Gastroesophageal sphincter (tissue), 4 donors: ENCODE measurements at regions not wholly inside any gene's neighbourhood (a gene's known extent, or its start where the extent isn't known, plus 50 kb on each side); places are given as distances from the start of the nearest gene placed in this dataset.

Experiments used
- ATAC-seq: fragments of 150-250 bp; one replicate; pipeline ENCODE4 v1.9.1; 2016; ENCODE audit warnings: mild to moderate bottlenecking, moderate library complexity
- H3K27ac ChIP-seq, 4 donors: fragments of 200-600 bp; sonication (generic) in 3 of 4; 1 replicate in 3 of 4; 2 replicates in 1 of 4; pipeline ENCODE4 v1.5.1; 2016 to 2019
- H3K27me3 ChIP-seq: fragments of 200-600 bp; sonication (generic); one replicate; pipeline ENCODE4 v1.5.1; 2019
- H3K36me3 ChIP-seq, 2 donors: fragments of 200-600 bp; sonication (generic); one replicate each; pipeline ENCODE4 v1.5.1; 2019; ENCODE audit warnings: control low read depth in 1 of 2
- H3K4me1 ChIP-seq, 3 donors: fragments of 200-600 bp; sonication (generic); 1 replicate in 2 of 3; 2 replicates in 1 of 3; pipeline ENCODE4 v1.5.1; 2016 to 2019; ENCODE audit warnings: control low read depth in 2 of 3
- H3K4me3 ChIP-seq, 2 donors: fragments of 200-600 bp; sonication (generic); one replicate each; pipeline ENCODE4 v1.5.1; 2019; ENCODE audit warnings: mild to moderate bottlenecking in 1 of 2, moderate library complexity in 1 of 2
- H3K9me3 ChIP-seq, 3 donors: fragments of 200-600 bp; sonication (generic); one replicate each; pipeline ENCODE4 v1.5.1; 2017 to 2019; ENCODE audit warnings: control low read depth in 2 of 3
- EP300 ChIP-seq: sonication (generic); formaldehyde crosslinking; IDR thresholded peaks from one replicate; pipeline ENCODE4 v1.6.1; 2017; ENCODE audit warnings: antibody characterized with exemption, mild to moderate bottlenecking
- POLR2A ChIP-seq, 2 donors: fragments of 450-650 bp; IDR thresholded peaks; one replicate each; pipeline ENCODE4 v1.6.1; 2017; ENCODE audit warnings: antibody characterized with exemption in 2 of 2, mild to moderate bottlenecking in 2 of 2, moderate library complexity in 1 of 2
- POLR2AphosphoS5 ChIP-seq: sonication (generic); formaldehyde crosslinking; IDR thresholded peaks from one replicate; pipeline ENCODE4 v1.6.1; 2017; ENCODE audit warnings: antibody characterized with exemption
- WGBS, 2 donors: methylation state at CpG; one replicate each; pipeline ENCODE4 v1.1.5; 2018; ENCODE audit warnings: low coverage in 1 of 2; 5-methylcytosine and 5-hydroxymethylcytosine counted together
- TF ChIP-seq, protein P1 (sequence below), 4 experiments: fragments of 200-600 bp in 2 of 4; fragments of 450-650 bp in 2 of 4; sonication (generic) in 1 of 4; IDR thresholded peaks; one replicate each; pipeline ENCODE4 v1.5.1; 2017 to 2019; ENCODE audit warnings: antibody characterized with exemption in 4 of 4, mild to moderate bottlenecking in 2 of 4, moderate library complexity in 2 of 4

- 47 to 79% methylated on average over 3 to 13 of the region's 20 CpGs for WGBS, 2 donors
- Histone ChIP-seq H3K27ac (no peak overlapping the region), H3K4me1 (no peaks in the 10 kb centered on the region), H3K36me3 (no peaks in the 10 kb centered on the region), H3K9me3 (peaks cover 0 to 16% (median 0%) of the 10 kb centered on the region in 3 donors), H3K4me3 (no peak overlapping the region), H3K27me3 (peaks cover 11% of the 10 kb centered on the region)
- no peak for ATAC-seq
- TF ChIP-seq, protein P1, sequence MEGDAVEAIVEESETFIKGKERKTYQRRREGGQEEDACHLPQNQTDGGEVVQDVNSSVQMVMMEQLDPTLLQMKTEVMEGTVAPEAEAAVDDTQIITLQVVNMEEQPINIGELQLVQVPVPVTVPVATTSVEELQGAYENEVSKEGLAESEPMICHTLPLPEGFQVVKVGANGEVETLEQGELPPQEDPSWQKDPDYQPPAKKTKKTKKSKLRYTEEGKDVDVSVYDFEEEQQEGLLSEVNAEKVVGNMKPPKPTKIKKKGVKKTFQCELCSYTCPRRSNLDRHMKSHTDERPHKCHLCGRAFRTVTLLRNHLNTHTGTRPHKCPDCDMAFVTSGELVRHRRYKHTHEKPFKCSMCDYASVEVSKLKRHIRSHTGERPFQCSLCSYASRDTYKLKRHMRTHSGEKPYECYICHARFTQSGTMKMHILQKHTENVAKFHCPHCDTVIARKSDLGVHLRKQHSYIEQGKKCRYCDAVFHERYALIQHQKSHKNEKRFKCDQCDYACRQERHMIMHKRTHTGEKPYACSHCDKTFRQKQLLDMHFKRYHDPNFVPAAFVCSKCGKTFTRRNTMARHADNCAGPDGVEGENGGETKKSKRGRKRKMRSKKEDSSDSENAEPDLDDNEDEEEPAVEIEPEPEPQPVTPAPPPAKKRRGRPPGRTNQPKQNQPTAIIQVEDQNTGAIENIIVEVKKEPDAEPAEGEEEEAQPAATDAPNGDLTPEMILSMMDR (IDR thresholded peaks at IDR 0.05): no peak
Observed at GRCh38 chr22:48185071-48186055, 1422.9 kb downstream of the TBC1D22A start.

DNA sequence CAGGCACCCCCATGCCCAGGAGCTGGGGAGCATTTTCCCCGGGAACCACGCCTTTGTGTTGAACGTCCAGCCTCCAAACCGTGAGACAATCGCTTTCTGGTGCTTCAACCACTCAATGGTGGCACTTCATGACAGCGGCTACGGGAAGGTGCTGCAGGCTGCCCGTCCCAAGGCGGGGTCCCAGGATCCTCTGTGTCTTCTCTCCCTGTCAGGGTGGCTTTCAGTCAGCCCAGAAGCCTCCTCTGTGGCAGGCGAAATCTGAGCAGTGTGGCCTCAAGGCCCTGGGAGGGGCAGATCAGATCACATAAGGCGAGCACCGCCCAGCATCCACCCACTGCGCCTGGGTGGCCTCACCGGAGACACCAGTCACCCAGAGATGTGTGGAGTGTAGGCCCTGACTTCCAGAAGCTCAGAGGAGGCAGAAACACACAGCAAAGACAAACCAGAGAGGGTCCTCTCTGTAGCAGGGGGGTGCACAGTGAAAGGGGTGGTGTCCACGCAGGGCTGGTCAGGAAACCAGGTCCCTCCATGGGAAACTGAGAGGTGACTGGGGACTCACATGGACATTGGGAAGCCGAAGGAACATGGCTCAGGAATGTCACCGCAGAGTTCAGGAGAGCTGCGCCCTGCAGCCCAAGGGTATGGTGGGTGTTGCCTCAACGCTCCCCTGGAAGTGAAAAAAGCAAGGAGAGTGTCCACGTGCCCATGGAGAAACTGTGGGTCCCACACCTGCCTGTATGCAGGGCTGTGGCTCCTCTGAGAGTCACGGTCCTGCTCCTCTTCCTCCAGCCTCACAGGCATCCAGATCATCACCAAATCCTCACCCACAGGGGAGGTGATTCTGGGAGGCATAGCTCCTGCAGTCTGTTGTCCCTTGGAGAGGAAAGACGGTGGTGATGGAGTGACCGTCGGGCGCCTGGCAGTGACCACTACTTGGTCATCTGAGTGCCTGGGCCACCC lies 1420.7 kb downstream of the TBC1D22A start:
- TF ChIP-seq EP300 (no peak), POLR2AphosphoS5 (no peak), POLR2A (IDR thresholded peaks at IDR 0.05) (no peak)
- TF ChIP-seq, protein P1 (IDR thresholded peaks at IDR 0.05): no peak
- Histone ChIP-seq H3K27me3 (peaks cover 15% of the 10 kb centered on the region), H3K36me3 (no peaks in the 10 kb centered on the region), H3K4me1 (no peaks in the 10 kb centered on the region), H3K27ac (no peak overlapping the region), H3K9me3 (no peaks in the 10 kb centered on the region), H3K4me3 (no peak overlapping the region)
- ATAC-seq: no peak
- WGBS, 2 donors: 75 to 85% methylated on average over 11 to 14 of the region's 25 CpGs

DNA sequence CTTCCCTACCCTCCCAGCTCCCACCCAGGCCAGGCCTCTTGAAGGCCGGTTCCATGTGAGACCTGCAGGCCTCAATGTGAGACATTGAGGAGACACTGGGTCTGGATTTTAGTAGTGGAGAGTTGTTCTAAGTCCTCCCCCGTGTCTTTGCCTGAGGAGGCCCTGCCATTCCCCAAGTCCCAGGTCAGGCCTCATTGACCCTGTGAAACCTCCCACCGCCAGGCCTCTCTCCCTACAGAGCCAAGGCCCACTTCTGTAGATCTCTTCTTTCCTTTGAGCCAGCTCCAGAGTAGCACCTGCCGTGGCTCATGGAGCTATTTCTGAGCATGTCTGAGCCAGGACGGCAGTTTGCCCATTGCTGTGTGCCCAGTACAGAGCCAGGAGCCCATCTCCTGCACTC lies 1419.6 kb downstream of the TBC1D22A start:
- TF ChIP-seq, protein P1 (IDR thresholded peaks at IDR 0.05): no peak
- TF ChIP-seq POLR2A (IDR thresholded peaks at IDR 0.05): no peak
- no peak for TF ChIP-seq EP300
- Histone ChIP-seq H3K27ac (no peak overlapping the region), H3K27me3 (peaks cover 6% of the 10 kb centered on the region), H3K9me3 (no peaks in the 10 kb centered on the region), H3K4me1 (no peaks in the 10 kb centered on the region), H3K4me3 (no peak overlapping the region), H3K36me3 (no peaks in the 10 kb centered on the region)
- WGBS, 2 donors: 80% methylated on average over 1 of the region's 5 CpGs; no CpG with 5 or more reads in 1 of the 2 donors
- no peak for ATAC-seq

DNA sequence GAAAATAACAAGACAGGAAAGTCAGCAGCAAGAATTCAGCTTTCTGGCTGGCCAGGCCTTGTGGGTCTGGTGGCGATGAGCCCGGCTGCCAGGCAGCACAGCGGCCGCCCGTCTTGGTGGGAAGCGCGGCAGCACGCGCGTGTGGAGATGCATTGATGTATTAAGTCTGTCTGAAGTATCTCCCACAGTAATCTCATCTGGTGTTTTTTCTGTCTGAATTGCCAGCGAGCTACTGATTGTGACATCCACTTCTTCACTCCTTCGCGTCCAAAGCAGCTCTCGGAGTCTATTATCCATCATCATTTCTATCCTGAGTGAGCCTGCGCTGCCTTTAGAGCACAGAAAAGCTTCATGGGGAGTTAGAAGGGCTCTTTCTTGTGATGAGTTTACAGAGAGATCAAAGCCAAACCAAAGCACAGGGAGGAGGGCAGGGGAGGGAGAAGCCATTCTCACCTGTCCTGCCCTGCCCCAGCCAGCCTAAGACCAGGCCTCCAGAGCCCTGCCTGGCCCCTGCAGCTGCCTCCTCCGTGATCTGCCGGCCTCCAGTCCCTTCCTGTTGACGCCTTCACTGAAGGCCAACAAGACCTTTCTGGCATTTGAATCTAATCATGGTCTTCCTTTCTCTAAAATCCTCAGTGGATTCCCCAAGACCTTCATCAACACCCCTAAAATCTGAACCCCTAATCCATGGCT lies 1419.0 kb downstream of the TBC1D22A start:
- Histone ChIP-seq H3K4me3 (no peak overlapping the region), H3K4me1 (no peaks in the 10 kb centered on the region), H3K9me3 (no peaks in the 10 kb centered on the region), H3K27ac (no peak overlapping the region), H3K27me3 (peaks cover 5% of the 10 kb centered on the region), H3K36me3 (no peaks in the 10 kb centered on the region)
- 66 to 87% methylated on average over 7 of the region's 18 CpGs for WGBS, 2 donors
- no peak for ATAC-seq
- TF ChIP-seq POLR2AphosphoS5: no peak
- no peak for TF ChIP-seq POLR2A (IDR thresholded peaks at IDR 0.05)
- TF ChIP-seq EP300: no peak
- TF ChIP-seq, protein P1 (IDR thresholded peaks at IDR 0.05): no peak
